ENCODE measurements at regions not wholly inside any gene's neighbourhood (a gene's known extent, or its start where the extent isn't known, plus 50 kb on each side); places are given as distances from the start of the nearest gene placed in this dataset.

GRCh38 chr5:168070761-168071160 lies 220.7 kb upstream of the WWC1 start:
- H3K36me3 ChIP-seq (ENCODE audit: control insufficient read depth, insufficient read depth, low read length) = no peaks in the 10 kb centered on the region
- H3K4me3 ChIP-seq (ENCODE audit: low read length) = no peak overlapping the region
- 100% methylated on average over 1 of the region's 1 CpG for WGBS (ENCODE audit: insufficient coverage, low lambda C conversion rate)
- no peaks in the 10 kb centered on the region for H3K9me3 ChIP-seq (ENCODE audit: control insufficient read depth, low read depth, low read length)
- no peak overlapping the region for H3K27ac ChIP-seq (ENCODE audit: low read length)
- no peaks in the 10 kb centered on the region for H3K4me1 ChIP-seq (ENCODE audit: control insufficient read depth, insufficient read depth, low read length)
- peaks cover 8% of the 10 kb centered on the region for H3K27me3 ChIP-seq (ENCODE audit: control insufficient read depth, insufficient read depth, low read length)
- DNase-seq = no peak

GRCh38 chr5:168072665-168073064 lies 218.8 kb upstream of the WWC1 start:
- H3K9me3 ChIP-seq (ENCODE audit: control insufficient read depth, low read depth, low read length) = no peaks in the 10 kb centered on the region
- WGBS (ENCODE audit: insufficient coverage, low lambda C conversion rate) = no CpG with 5 or more reads among the region's 6 CpGs
- peaks cover 3% of the 10 kb centered on the region for H3K27me3 ChIP-seq (ENCODE audit: control insufficient read depth, insufficient read depth, low read length)
- no peak overlapping the region for H3K27ac ChIP-seq (ENCODE audit: low read length)
- no peaks in the 10 kb centered on the region for H3K4me1 ChIP-seq (ENCODE audit: control insufficient read depth, insufficient read depth, low read length)
- no peak for DNase-seq
- H3K4me3 ChIP-seq (ENCODE audit: low read length) = no peak overlapping the region
- no peaks in the 10 kb centered on the region for H3K36me3 ChIP-seq (ENCODE audit: control insufficient read depth, insufficient read depth, low read length)

GRCh38 chr5:168073311-168073710 lies 218.1 kb upstream of the WWC1 start:
- Histone ChIP-seq H3K27me3 (ENCODE audit: control insufficient read depth, insufficient read depth, low read length) (no peaks in the 10 kb centered on the region), H3K4me1 (ENCODE audit: control insufficient read depth, insufficient read depth, low read length) (no peaks in the 10 kb centered on the region), H3K27ac (ENCODE audit: low read length) (no peak overlapping the region), H3K4me3 (ENCODE audit: low read length) (no peak overlapping the region), H3K9me3 (ENCODE audit: control insufficient read depth, low read depth, low read length) (no peaks in the 10 kb centered on the region), H3K36me3 (ENCODE audit: control insufficient read depth, insufficient read depth, low read length) (no peaks in the 10 kb centered on the region)
- WGBS (ENCODE audit: insufficient coverage, low lambda C conversion rate) = no CpG with 5 or more reads among the region's 5 CpGs
- no peak for DNase-seq

GRCh38 chr5:168073991-168074800 lies 217.2 kb upstream of the WWC1 start:
- H3K36me3 ChIP-seq (ENCODE audit: control insufficient read depth, insufficient read depth, low read length) = no peaks in the 10 kb centered on the region
- H3K4me1 ChIP-seq (ENCODE audit: control insufficient read depth, insufficient read depth, low read length) = no peaks in the 10 kb centered on the region
- no peak overlapping the region for H3K4me3 ChIP-seq (ENCODE audit: low read length)
- no peaks in the 10 kb centered on the region for H3K27me3 ChIP-seq (ENCODE audit: control insufficient read depth, insufficient read depth, low read length)
- 57% methylated on average over 5 of the region's 9 CpGs for WGBS (ENCODE audit: insufficient coverage, low lambda C conversion rate)
- no peak overlapping the region for H3K27ac ChIP-seq (ENCODE audit: low read length)
- DNase-seq = no peak
- no peaks in the 10 kb centered on the region for H3K9me3 ChIP-seq (ENCODE audit: control insufficient read depth, low read depth, low read length)

- DNase-seq = no peak
- no peaks in the 10 kb centered on the region for H3K36me3 ChIP-seq (ENCODE audit: control insufficient read depth, insufficient read depth, low read length)
- H3K4me1 ChIP-seq (ENCODE audit: control insufficient read depth, insufficient read depth, low read length) = no peaks in the 10 kb centered on the region
- no peak overlapping the region for H3K4me3 ChIP-seq (ENCODE audit: low read length)
- no peaks in the 10 kb centered on the region for H3K9me3 ChIP-seq (ENCODE audit: control insufficient read depth, low read depth, low read length)
- H3K27ac ChIP-seq (ENCODE audit: low read length) = no peak overlapping the region
- WGBS (ENCODE audit: insufficient coverage, low lambda C conversion rate) = no CpG with 5 or more reads among the region's 3 CpGs
- no peaks in the 10 kb centered on the region for H3K27me3 ChIP-seq (ENCODE audit: control insufficient read depth, insufficient read depth, low read length)
Measured at GRCh38 chr5:168075387-168075786, 216.1 kb upstream of the WWC1 start.

- DNase-seq = no peak
Measured at GRCh38 chr5:168076561-168076991, 214.9 kb upstream of the WWC1 start.

GRCh38 chr5:168085261-168086031 lies 206.0 kb upstream of the WWC1 start:
- Histone ChIP-seq H3K27me3 (ENCODE audit: control insufficient read depth, insufficient read depth, low read length) (peaks cover 5% of the 10 kb centered on the region), H3K4me1 (ENCODE audit: control insufficient read depth, insufficient read depth, low read length) (no peaks in the 10 kb centered on the region), H3K27ac (ENCODE audit: low read length) (no peak overlapping the region), H3K36me3 (ENCODE audit: control insufficient read depth, insufficient read depth, low read length) (no peaks in the 10 kb centered on the region), H3K4me3 (ENCODE audit: low read length) (no peak overlapping the region), H3K9me3 (ENCODE audit: control insufficient read depth, low read depth, low read length) (no peaks in the 10 kb centered on the region)
- DNase-seq = no peak
- whole genome bisulfite sequencing (ENCODE audit: insufficient coverage, low lambda C conversion rate) = no CpG with 5 or more reads among the region's 9 CpGs

More at GRCh38 chr5:168076561-168076991, 214.9 kb upstream of the WWC1 start:
- no CpG with 5 or more reads among the region's 2 CpGs for WGBS (ENCODE audit: insufficient coverage, low lambda C conversion rate)
- Histone ChIP-seq H3K36me3 (ENCODE audit: control insufficient read depth, insufficient read depth, low read length) (no peaks in the 10 kb centered on the region), H3K9me3 (ENCODE audit: control insufficient read depth, low read depth, low read length) (no peaks in the 10 kb centered on the region), H3K4me3 (ENCODE audit: low read length) (no peak overlapping the region), H3K27ac (ENCODE audit: low read length) (no peak overlapping the region), H3K27me3 (ENCODE audit: control insufficient read depth, insufficient read depth, low read length) (no peaks in the 10 kb centered on the region), H3K4me1 (ENCODE audit: control insufficient read depth, insufficient read depth, low read length) (no peaks in the 10 kb centered on the region)

GRCh38 chr5:168086104-168086610 lies 205.3 kb upstream of the WWC1 start:
- peaks cover 5% of the 10 kb centered on the region for H3K27me3 ChIP-seq (ENCODE audit: control insufficient read depth, insufficient read depth, low read length)
- WGBS (ENCODE audit: insufficient coverage, low lambda C conversion rate) = no CpG with 5 or more reads among the region's 11 CpGs
- no peak overlapping the region for H3K4me3 ChIP-seq (ENCODE audit: low read length)
- H3K36me3 ChIP-seq (ENCODE audit: control insufficient read depth, insufficient read depth, low read length) = no peaks in the 10 kb centered on the region
- H3K27ac ChIP-seq (ENCODE audit: low read length) = no peak overlapping the region
- DNase-seq = peak in 1 of 2 donors; percentile 23
- no peaks in the 10 kb centered on the region for H3K4me1 ChIP-seq (ENCODE audit: control insufficient read depth, insufficient read depth, low read length)
- H3K9me3 ChIP-seq (ENCODE audit: control insufficient read depth, low read depth, low read length) = no peaks in the 10 kb centered on the region

- Histone ChIP-seq H3K9me3 (ENCODE audit: control insufficient read depth, low read depth, low read length) (no peaks in the 10 kb centered on the region), H3K4me1 (ENCODE audit: control insufficient read depth, insufficient read depth, low read length) (no peaks in the 10 kb centered on the region), H3K4me3 (ENCODE audit: low read length) (no peak overlapping the region), H3K27me3 (ENCODE audit: control insufficient read depth, insufficient read depth, low read length) (peaks cover 5% of the 10 kb centered on the region), H3K27ac (ENCODE audit: low read length) (no peak overlapping the region), H3K36me3 (ENCODE audit: control insufficient read depth, insufficient read depth, low read length) (no peaks in the 10 kb centered on the region)
- no CpG with 5 or more reads among the region's 2 CpGs for WGBS (ENCODE audit: insufficient coverage, low lambda C conversion rate)
- DNase-seq = no peak
Measured at GRCh38 chr5:168086746-168087145, 204.7 kb upstream of the WWC1 start.

- 40% methylated on average over 1 of the region's 13 CpGs for WGBS (ENCODE audit: insufficient coverage, low lambda C conversion rate)
- Histone ChIP-seq H3K27me3 (ENCODE audit: control insufficient read depth, insufficient read depth, low read length) (peaks cover 5% of the 10 kb centered on the region), H3K4me3 (ENCODE audit: low read length) (no peak overlapping the region), H3K4me1 (ENCODE audit: control insufficient read depth, insufficient read depth, low read length) (no peaks in the 10 kb centered on the region), H3K27ac (ENCODE audit: low read length) (no peak overlapping the region), H3K9me3 (ENCODE audit: control insufficient read depth, low read depth, low read length) (no peaks in the 10 kb centered on the region), H3K36me3 (ENCODE audit: control insufficient read depth, insufficient read depth, low read length) (no peaks in the 10 kb centered on the region)
- DNase-seq = peak in 1 of 2 donors; percentile 11
Measured at GRCh38 chr5:168088410-168089173, 202.9 kb upstream of the WWC1 start.
